Transverse colon (tissue), 4 donors: ENCODE measurements at regions not wholly inside any gene's neighbourhood (a gene's known extent, or its start where the extent isn't known, plus 50 kb on each side); places are given as distances from the start of the nearest gene placed in this dataset.

ENCODE experiments used
- DNase-seq: peaks from one replicate; pipeline ENCODE4 v3.0.0-alpha.2; 2019
- H3K27ac ChIP-seq, 4 donors: fragments of 200-600 bp; sonication (generic); 2 replicates each; pipeline ENCODE4 v1.5.1; 2016 to 2018; ENCODE audit warnings: inconsistent platforms in 4 of 4
- H3K27me3 ChIP-seq: fragments of 200-600 bp; sonication (generic); 2 replicates; pipeline ENCODE4 v1.5.1; 2017; ENCODE audit warnings: inconsistent platforms
- H3K36me3 ChIP-seq, 4 donors: fragments of 200-600 bp; sonication (generic); 2 replicates each; pipeline ENCODE4 v1.5.1; 2017 to 2019; ENCODE audit warnings: inconsistent platforms in 4 of 4
- H3K4me1 ChIP-seq, 4 donors: fragments of 200-600 bp; sonication (generic); 2 replicates each; pipeline ENCODE4 v1.5.1; 2017 to 2020; ENCODE audit warnings: inconsistent platforms in 4 of 4
- H3K4me3 ChIP-seq, 4 donors: fragments of 200-600 bp; sonication (generic); 1 replicate in 1 of 4; 2 replicates in 3 of 4; pipeline versions ENCODE4 v1.5.1 to v1.6.1; 2017 to 2019; ENCODE audit warnings: inconsistent platforms in 4 of 4
- H3K9me3 ChIP-seq, 2 donors: fragments of 200-600 bp; sonication (generic); 2 replicates each; pipeline ENCODE4 v1.5.1; 2017 to 2019; ENCODE audit warnings: inconsistent platforms in 2 of 2
- CTCF ChIP-seq, 5 experiments: fragments of 200-600 bp in 3 of 5; fragments of 450-650 bp in 2 of 5; sonication (generic) in 3 of 5; IDR thresholded peaks; 1 replicate in 2 of 5; 2 replicates in 3 of 5; pipeline ENCODE4 v1.5.1; 2016 to 2017; ENCODE audit warnings: antibody characterized with exemption in 5 of 5, inconsistent platforms in 3 of 5, mild to moderate bottlenecking in 2 of 5, moderate library complexity in 1 of 5
- EP300 ChIP-seq: sonication (generic); formaldehyde crosslinking; IDR thresholded peaks from one replicate; pipeline ENCODE4 v1.6.1; 2017; ENCODE audit warnings: antibody characterized with exemption, low read depth
- POLR2A ChIP-seq: fragments of 450-650 bp; IDR thresholded peaks from one replicate; pipeline ENCODE4 v1.6.1; 2016; ENCODE audit warnings: antibody characterized with exemption, mild to moderate bottlenecking, moderate library complexity
- POLR2AphosphoS5 ChIP-seq, 3 donors: sonication (generic); formaldehyde crosslinking; IDR thresholded peaks; one replicate each; pipeline ENCODE4 v1.6.1; 2016; ENCODE audit warnings: antibody characterized with exemption in 3 of 3
- WGBS, 2 donors: methylation state at CpG; one replicate each; pipeline ENCODE4 v1.1.5; 2018; ENCODE audit warnings: low coverage in 1 of 2; 5-methylcytosine and 5-hydroxymethylcytosine counted together
- in situ Hi-C, 4 donors: fragments of 200-750 bp; cut with MboI; loops; one replicate each; pipeline versions ENCODE4 v1.15.0 to v1.15.1; 2017; ENCODE audit warnings: low sequenced_read_pairs in 3 of 4, low pct_ligation_motif_present in 1 of 4, low pct_unique_long_range_greater_than_20kb in 1 of 4
- intact Hi-C: fragments of 100-400 bp; cut with DNase I; formaldehyde crosslinking; loops from one replicate; pipeline ENCODE4 v1.15.1; 2023; ENCODE audit warnings: low total_unique reads

- TF ChIP-seq CTCF (IDR thresholded peaks at IDR 0.05) (no peak), POLR2AphosphoS5 (IDR thresholded peaks at IDR 0.05) (no peak), EP300 (no peak), POLR2A (no peak)
- H3K9me3 ChIP-seq, result no peaks in the 10 kb centered on the region
- no peaks in the 10 kb centered on the region for H3K4me1 ChIP-seq
- no peak overlapping the region for H3K4me3 ChIP-seq
- no peaks in the 10 kb centered on the region for H3K36me3 ChIP-seq
- no peaks in the 10 kb centered on the region for H3K27me3 ChIP-seq
- 85% methylated on average over 12 of the region's 13 CpGs; no CpG with 5 or more reads in 1 of the 2 donors for WGBS, 2 donors
- in situ Hi-C loops, result no loop called here
- intact Hi-C loops, result no loop called here
- no peak overlapping the region for H3K27ac ChIP-seq
- DNase-seq, result no peak
Measured at GRCh38 chr22:48379371-48379770, 1448.3 kb downstream of the BRD1 start.

GRCh38 chr22:48378673-48379072 is 1449.0 kb downstream of the BRD1 start:
- H3K36me3 ChIP-seq, result no peaks in the 10 kb centered on the region

GRCh38 chr22:48376936-48377712 is 1450.5 kb downstream of the BRD1 start:
- in situ Hi-C loops, result no loop called here
- Histone ChIP-seq H3K9me3 (no peaks in the 10 kb centered on the region), H3K36me3 (no peaks in the 10 kb centered on the region), H3K27me3 (no peaks in the 10 kb centered on the region), H3K4me3 (no peak overlapping the region), H3K27ac (no peak overlapping the region), H3K4me1 (no peaks in the 10 kb centered on the region)
- 80 to 90% methylated on average over 1 to 8 of the region's 8 CpGs for WGBS, 2 donors
- DNase-seq, result no peak
- intact Hi-C loops, result no loop called here
- TF ChIP-seq POLR2AphosphoS5 (IDR thresholded peaks at IDR 0.05), result no peak
- no peak for TF ChIP-seq EP300
- no peak for TF ChIP-seq POLR2A
- TF ChIP-seq CTCF (IDR thresholded peaks at IDR 0.05), result no peak

More at GRCh38 chr22:48378673-48379072, 1449.0 kb downstream of the BRD1 start:
- H3K9me3 ChIP-seq, result no peaks in the 10 kb centered on the region
- in situ Hi-C loops, result no loop called here
- DNase-seq, result no peak
- no peaks in the 10 kb centered on the region for H3K4me1 ChIP-seq
- H3K4me3 ChIP-seq, result no peak overlapping the region
- intact Hi-C loops, result no loop called here
- TF ChIP-seq POLR2AphosphoS5 (IDR thresholded peaks at IDR 0.05) (no peak), POLR2A (no peak), CTCF (IDR thresholded peaks at IDR 0.05) (no peak), EP300 (no peak)
- no peak overlapping the region for H3K27ac ChIP-seq
- 92 to 100% methylated on average over 1 to 6 of the region's 6 CpGs for WGBS, 2 donors
- no peaks in the 10 kb centered on the region for H3K27me3 ChIP-seq

GRCh38 chr22:48376428-48376827 is 1451.2 kb downstream of the BRD1 start:
- H3K9me3 ChIP-seq, result no peaks in the 10 kb centered on the region
- H3K36me3 ChIP-seq, result no peaks in the 10 kb centered on the region
- H3K4me3 ChIP-seq, result no peak overlapping the region
- H3K4me1 ChIP-seq, result no peaks in the 10 kb centered on the region
- intact Hi-C loops, result no loop called here
- TF ChIP-seq POLR2A (no peak), EP300 (no peak), CTCF (IDR thresholded peaks at IDR 0.05) (no peak), POLR2AphosphoS5 (IDR thresholded peaks at IDR 0.05) (no peak)
- WGBS, 2 donors, result 47 to 63% methylated on average over 8 of the region's 8 CpGs
- H3K27me3 ChIP-seq, result no peaks in the 10 kb centered on the region
- DNase-seq, result no peak
- in situ Hi-C loops, result no loop called here
- H3K27ac ChIP-seq, result no peak overlapping the region
